RCC 7860 (cell line): ENCODE measurements at regions not wholly inside any gene's neighbourhood (a gene's known extent, or its start where the extent isn't known, plus 50 kb on each side); places are given as distances from the start of the nearest gene placed in this dataset.
A peak's percentile ranks its signal among the peaks of the same experiment; 100 is the strongest.

Experiments
- DNase-seq: peaks from one replicate; pipeline ENCODE4 v3.0.0-alpha.2; 2015; ENCODE audit warnings: low spot score
- FAIRE-seq: peaks from 2 replicates; lab custom pipeline; 2012; peaks lifted over from hg19 to GRCh38; lab: Jason Lieb, UNC

DNA sequence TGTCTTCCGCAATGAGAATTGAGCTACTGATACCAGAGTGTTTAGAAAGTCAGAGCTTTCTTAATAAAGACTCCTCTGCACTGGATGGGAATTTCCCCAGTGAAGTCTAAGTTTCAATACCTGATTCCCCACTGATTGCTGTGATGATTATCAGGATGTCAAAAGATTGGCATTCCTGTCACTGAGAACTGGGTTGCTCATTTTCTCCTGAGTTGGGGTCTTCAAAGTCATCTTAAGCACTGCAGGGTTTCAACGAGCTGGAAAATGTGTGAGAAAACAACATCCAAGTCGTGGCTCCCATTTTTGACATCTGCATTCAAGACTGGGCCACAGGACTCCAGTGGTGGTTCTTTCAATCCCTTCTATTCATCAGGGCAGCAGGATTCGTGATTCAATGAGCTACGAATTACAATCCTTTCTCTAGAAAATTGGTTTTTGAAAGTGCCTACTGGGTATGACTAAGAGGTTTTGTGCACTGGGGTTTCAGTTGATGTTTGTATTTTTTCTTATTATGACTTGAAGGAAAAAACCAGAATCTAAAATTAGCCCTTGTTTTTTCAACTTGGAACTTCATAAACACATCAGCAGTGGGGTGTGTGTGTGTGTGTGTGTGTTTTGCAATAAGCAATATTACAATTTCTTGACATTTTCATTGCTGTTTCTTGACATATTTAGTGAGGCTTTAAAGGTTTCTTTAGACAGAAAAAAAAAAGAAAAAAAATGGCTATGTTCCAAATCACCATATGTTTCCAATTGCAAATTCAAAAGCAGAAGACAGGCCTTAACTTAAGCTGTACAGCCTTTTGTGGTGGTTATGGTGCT lies 233.0 kb downstream of the FAM76B start:
- DNase-seq, result no peak
- no peak for FAIRE-seq

DNA sequence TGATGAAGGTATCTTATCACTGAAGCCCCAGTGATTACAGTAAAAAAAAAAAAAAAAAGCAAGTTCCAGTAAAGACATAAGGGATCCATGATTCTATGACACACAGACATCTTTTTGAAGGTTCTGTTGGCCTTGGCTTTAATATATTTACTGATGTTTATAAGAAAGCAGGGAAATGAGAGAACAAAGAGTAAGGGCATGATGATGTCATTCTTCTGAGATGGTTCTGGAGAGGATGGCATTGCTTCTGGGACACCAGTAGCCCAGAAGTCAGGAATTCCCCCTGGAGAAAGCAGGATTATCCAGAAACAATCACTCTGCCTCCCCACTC lies 233.6 kb downstream of the FAM76B start:
- no peak for FAIRE-seq
- DNase-seq, result no peak

DNA sequence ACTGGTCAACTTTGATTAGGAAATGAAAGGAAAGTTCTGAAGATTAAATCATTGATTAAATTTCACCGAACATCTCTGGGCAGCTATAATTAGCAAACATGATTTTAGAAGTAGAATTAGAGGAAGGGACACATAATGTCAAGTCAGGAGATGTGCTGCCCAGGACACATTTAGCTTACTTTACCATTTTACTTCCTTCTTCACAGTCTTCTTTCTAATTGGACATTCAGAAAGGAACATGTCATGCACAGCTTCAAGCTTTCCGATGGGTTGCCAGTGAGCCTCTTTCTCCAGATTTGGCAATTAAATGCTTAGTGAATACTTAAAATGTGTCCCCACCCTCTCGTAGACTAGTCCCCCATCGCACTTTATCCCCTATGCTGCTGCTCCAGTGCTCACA lies 234.7 kb downstream of the FAM76B start:
- DNase-seq (no peak), FAIRE-seq (no peak)

DNA sequence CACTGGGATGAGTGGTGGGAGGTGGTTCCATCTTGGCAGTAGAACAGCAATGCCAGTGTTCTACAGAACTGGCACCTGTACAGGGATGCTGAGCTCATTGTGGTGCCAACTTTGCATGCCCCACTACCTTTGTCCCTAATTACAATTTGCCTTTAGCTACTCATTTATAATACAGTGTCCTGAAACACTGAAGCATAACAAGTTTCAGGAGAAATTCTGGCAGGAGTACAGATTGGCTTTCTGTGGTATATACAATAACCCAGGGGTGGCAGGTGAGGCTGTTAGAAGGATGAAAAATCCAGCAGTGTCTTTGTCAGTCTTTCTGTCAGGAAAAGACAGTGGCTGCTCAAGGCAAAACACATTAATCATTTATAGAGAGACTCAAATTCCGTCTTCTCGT lies 240.3 kb downstream of the FAM76B start:
- FAIRE-seq (no peak), DNase-seq (no peak)

DNA sequence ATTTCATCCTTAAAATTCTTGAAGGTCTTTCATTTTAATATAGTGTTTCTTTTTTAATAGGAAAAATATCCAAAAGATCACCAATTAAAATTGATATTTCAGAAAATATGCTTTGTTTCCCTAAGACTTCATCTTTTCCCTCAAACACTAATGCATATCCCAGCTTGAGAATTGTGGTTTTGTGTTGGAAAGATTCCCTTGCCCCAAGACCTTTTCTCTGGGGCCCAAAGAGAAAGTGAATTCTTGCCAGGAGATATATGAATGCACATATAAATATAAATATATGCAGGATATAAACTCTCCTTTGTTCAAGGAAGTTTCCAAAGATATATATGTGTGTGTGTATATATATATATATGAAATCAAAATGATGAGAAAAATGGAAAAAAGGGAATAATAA lies 241.2 kb downstream of the FAM76B start:
- no peak for DNase-seq
- no peak for FAIRE-seq

DNA sequence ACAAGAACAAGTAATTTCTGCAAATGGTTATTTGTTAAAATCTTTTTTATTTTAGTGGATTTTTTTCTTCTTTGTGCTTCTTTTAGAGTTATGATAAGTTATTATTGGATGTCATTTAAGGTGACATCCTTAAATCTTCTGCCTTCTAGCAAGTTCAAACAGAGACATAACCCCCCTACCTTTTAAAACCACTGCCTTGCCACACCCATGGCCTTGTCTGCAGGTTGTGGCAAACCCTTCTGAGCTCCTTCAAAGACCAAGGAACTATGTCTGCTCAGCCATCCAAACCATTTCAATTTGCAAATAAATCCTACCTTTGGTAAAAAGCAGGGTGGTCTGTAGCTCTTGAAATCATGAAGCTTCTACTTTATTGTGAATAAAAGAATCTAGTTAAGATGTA lies 241.6 kb downstream of the FAM76B start:
- FAIRE-seq (no peak), DNase-seq (no peak)

DNA sequence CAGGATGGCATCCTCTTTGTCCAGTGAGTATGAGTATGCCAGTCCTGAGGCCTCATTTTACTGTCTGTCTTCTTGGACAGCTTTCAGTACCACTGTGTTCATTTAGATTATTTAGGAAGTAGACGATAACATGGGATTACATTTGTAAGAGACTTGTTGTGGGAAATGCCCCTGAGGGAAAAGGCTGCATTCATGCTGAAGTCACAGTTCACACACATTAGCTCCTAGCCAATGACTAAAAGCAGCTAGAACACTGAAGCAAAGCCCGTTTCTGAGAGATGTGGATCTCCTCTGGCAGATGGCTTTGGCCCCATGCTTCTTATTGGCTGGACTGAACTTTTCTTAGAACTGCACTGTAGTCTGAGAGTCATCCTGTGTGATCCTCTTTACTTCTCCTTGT lies 242.4 kb downstream of the FAM76B start:
- FAIRE-seq, result no peak
- no peak for DNase-seq

DNA sequence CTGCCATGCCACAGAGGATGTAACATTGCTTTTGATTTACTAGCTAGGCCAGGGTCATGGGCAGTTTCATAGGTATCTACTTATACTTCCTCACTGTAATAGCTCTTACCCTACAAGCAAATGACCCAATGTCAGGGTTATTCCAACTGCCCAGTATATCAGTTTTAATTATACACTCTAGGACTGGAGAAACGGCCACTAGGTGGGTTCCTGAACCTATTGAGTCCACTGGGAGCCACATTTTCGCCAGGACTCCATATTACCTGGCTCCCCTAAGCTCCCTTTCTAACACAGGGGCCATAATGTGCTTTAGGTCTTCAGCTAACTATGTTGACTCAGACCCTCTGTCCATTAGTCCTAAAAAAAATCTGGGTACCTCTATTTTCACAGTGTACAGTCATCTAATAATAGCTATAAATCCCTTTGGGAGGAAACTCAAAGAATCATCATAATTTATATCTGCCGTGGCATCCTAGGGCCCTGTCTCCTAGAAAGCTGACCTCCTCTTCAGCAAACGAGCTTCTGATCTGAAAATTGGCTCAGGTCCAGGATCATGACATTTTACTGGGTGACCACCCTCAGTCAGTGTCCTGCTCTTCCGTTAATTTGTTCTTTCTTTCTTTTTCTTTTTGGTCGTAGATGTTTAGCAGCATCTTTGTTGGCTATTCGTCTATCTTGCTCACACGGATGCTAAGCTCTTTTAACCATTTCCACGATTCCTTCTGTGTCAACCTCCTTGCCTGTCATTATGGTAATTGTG lies 244.3 kb downstream of the FAM76B start:
- DNase-seq (no peak), FAIRE-seq (no peak)

DNA sequence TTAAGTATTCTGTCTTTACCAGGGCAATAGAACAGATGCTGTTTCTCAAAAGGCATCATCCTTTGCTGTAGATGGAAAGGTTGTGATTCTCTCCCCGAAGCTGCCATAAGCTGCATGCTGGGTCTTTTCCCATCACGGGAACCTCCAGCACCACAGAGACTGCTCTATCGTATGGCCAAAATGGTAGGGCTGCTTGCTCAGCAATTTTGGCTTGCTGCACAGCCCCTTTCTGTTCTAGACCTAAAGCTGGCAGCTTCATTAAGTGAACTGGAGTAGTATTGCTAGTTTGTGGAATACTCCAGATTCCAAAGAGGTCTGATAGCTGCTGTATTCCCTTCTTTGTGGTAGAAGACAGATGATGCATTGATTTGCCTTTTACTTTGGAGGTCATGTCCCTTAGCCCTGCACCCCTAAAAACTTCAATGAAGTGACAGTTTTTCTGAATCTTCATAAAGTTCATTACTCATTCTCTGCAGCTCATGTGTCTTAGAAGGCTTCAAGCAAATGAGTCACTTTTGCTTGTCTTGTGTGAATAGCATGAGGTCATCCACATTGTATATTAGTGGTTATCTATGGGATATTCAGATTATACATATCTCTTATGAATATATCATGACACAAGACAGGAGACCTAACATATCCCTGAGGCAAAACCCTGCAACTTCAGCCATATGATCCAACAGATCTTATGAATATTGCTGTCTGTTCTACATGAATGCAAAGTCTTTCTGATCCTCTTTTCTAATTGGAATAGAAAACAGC lies 245.3 kb downstream of the FAM76B start:
- DNase-seq, result no peak

DNA sequence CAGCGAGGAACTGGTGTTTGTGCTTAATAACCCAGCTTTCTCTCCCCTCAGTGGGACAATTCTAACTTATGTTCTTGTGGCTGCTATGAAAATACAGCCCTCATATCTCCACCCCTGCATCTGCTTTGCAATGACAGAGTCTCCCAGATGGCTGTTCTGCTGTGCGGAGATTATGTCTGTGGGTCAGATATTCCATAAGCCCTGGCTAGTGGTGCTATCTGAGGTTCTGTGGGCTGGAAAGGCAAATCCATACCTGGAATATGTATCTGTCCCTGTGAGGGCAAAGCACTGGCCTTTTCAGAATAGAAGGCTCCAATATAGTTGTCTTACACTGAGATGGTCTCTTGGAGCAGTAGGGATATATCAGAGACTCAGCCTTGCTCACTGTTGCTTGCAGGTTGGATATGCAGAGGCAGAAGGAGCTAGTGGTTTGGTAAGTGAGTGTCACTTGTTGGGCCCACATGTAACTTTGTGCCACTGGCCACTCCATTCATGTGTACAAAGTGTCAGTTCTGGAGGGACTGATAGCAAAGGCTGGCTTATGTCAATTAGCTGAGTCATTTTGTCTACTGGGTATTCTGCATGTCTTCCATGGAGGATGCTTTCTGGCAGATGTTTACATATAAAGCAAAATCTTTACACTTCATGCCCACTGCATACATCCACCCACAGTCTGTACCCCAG lies 246.6 kb downstream of the FAM76B start:
- FAIRE-seq (no peak), DNase-seq (no peak)

More for the DNA sequence above, 245.3 kb downstream of the FAM76B start:
- no peak for FAIRE-seq

DNA sequence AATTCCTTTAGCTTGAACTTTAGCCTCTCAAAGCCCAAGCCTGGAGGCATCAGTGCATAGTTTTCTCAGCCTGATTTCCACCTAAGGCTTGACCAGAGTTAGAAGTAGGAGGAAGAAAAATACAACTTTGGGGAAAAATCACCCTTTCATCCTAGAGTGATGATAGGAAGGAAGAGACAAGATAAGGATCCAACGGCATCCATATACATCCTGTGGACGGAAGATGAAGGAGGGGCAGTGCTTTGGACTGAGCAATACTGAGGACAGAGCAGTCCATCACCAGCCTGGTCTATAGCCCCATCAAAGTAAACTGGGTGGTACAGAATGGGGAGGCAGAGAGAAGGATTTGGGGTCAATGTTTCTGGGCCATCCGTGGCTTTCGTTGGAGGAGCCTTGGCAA lies 247.9 kb downstream of the FAM76B start:
- no peak for FAIRE-seq
- no peak for DNase-seq

DNA sequence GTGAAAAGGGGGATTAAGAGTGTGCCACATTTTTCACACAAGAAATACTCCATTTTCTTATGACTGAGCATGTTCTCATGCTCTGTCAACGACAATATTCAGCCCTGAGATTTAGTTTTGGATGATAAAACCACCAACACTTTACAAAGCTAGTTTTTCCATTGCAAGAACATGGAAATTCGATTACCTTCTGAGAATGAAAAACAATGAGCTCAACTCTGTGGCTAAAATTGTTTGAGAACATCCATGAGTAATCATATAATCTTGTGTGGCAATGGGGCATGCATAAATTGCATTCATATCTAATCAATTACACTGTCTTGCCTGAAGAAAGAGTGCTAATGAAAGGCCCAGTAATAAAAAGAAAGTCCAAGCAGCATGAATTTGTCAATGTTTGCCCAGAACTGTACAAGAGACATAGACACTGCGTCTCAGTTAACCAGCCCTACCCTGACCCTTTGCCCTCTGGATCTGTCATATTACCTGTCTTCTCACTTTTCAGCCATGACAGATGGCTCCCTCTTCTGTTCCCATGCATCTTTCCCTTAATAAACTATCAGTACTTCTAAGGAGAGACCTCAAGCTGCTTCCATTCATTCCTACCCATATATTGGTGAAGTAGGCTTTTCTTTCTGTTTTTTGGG lies 253.4 kb downstream of the FAM76B start:
- DNase-seq (no peak), FAIRE-seq (no peak)

DNA sequence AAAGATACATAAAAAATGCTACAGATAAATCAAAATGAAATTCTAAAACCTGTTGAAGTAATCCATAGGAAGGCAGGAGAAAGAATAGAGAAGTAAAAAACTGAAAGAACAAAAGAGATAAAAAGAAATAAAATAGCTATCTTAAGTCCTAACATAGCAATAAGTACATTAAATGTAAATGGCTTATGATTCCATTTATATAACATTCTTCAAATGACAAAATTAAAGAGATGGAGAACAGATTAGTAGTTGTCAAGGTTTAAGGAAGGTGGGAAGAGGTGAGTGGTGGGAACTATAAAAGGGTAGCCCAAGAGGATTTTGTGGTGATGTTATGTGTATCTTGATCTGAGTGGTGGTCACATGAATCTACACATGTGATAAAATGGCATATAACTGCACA lies 254.8 kb downstream of the FAM76B start:
- DNase-seq, result no peak
- no peak for FAIRE-seq

DNA sequence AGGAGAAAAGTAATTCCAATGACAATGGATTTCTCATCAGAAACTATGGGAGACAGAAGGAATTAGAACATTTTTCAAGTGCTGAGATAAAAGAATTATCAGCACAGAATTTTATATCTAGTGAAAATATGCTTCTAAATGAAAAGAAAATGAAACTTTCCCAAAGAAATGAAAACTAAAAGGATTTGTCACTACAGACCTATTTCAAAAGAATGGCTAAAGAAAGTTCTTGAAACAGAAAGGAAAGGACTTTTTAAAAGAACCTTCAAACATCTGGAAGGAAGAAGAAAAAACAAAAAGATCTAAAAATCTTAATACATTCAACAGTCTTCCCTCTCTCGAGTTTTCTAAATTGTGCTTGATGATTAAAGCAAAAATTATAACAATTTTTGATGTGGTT lies 255.4 kb downstream of the FAM76B start:
- no peak for DNase-seq
- FAIRE-seq, result no peak

DNA sequence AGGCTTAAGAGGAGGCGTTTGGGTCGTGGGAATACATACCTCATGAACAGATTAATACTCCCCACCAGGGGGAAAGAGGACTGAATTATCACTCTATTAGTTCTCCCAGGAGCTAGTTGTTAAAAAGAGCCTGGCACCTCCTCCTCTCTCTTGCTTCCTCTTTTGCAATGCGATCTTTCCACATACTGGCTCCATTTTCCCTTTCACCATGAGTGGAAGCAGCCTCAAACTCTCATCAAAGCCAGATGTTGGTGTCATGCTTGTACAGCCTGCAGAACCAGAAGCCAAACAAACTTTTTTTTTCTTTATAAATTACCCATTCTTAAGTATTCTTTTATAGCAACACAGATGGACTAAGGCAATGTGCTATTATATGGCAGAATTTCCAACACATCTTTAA lies 258.5 kb downstream of the FAM76B start:
- FAIRE-seq (no peak), DNase-seq (no peak)

DNA sequence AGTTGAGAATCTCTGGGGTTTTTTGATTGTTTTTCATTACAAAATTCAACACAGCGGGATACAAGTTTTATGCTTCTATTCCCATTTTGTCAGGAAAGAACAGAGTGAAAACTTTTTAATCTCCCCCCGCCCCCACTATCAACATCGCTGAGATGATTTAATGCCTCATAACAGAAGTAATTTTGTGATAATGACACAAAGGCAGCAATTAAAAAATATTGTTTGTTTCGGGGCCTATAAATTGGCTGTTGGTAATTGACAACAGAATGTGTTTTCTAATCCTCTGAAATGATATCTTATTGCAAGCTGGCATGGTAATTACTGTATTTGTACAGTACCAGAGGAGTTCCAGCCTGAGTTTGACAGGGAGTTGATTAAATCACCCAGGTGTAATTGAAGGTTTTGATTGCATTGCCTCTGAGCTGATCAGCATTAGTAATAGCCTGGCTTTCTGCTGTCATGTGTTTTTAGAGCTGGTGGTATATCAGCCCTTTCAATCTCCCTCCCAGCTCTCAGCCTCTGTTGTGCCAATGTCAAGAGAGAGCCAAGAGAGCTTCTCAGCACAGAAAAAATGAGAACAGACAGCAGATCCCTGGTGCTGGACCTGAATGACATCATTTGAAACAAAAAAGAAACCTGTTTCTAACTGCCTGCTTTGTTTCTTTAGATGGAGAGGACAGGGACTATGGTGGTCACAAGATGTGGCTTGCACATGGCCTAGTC lies 265.1 kb downstream of the FAM76B start:
- FAIRE-seq (no peak), DNase-seq (no peak)

DNA sequence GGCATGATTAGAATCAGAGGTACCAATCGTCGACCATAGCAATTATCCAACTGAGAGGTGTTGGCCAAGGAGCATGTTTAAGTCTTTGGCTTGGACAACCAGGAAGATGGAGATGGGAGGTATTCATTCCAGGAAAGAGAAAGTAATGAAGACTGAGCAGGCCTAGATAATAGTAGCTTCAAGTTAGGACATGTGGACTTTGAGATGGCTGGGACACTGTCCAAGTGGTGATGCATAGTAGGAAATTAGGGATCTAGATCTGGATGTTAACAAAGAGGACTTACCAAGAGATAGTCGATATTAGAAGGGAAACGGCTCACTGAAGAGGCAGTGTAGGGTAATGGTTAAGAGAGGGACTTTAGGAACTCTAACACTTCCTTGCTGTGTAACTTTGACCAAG lies 266.7 kb downstream of the FAM76B start:
- no peak for DNase-seq
- FAIRE-seq, result no peak

DNA sequence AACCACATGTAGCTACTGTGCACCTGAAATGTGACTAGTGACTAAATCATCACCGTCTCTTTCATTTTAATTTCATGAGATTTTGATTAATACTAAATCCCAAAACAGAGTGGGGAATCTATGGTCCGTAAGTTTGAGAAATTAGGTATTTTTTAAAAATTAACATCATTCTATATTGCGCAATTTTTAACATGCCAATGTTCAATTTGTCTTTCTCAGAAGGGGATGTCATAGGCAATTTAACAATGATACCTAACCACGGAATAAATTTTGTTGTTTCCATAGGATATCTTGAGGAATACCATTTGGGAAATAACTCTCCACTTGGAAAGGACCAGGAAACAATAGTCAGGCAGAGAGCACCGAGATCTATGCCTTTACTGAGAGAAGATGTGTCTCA lies 267.7 kb downstream of the FAM76B start:
- DNase-seq, result no peak
- no peak for FAIRE-seq

DNA sequence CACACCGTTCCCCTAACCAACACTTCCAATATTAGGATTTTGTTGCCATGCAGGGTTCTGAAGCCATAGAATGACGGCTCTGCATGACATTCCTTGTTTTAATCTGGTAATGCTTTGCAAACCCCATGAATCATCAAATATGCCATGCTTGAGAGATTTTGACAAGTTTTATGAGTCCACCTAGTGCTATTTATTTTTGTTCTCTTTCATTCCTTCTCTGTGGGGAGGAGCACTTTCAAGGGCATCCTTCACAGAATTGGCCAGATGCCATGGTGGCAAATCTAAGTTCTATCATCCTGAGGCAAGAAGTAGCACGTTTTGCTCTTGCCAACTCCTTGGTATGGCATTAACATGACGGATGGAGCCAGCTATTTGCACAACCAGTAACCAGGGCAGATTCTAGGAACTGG lies 268.4 kb downstream of the FAM76B start:
- no peak for FAIRE-seq
- DNase-seq, result peak; percentile 47
